Activated CD8-positive, alpha-beta T cell treated with anti-CD3 and anti-CD28 coated beads for 36 hours (primary cell): ENCODE measurements at regions not wholly inside any gene's neighbourhood (a gene's known extent, or its start where the extent isn't known, plus 50 kb on each side); places are given as distances from the start of the nearest gene placed in this dataset.

Experiments used
- ATAC-seq: fragments of 200-7000 bp; cut with Tn5 transposase; one replicate; pipeline ENCODE4 v1.10.0; 2021; ENCODE audit warnings: mild to moderate bottlenecking, moderate library complexity
- CTCF ChIA-PET: fragments of 350-600 bp; sonication (Branson Sonifier 250); formaldehyde crosslinking; loops from one replicate; lab custom pipeline; 2021; ENCODE audit warnings: antibody characterized with exemption; lab: Charles Lee
- POLR2A ChIA-PET: fragments of 350-600 bp; sonication (Branson Sonifier 250); formaldehyde crosslinking; loops from one replicate; lab custom pipeline; 2021; ENCODE audit warnings: antibody characterized with exemption; lab: Charles Lee
- DNase-seq: peaks from one replicate; pipeline ENCODE4 v3.0.0-alpha.2; 2020
- H3K27ac Mint-ChIP-seq: one replicate; pipeline ENCODE4 v1.8.0; 2021; ENCODE audit warnings: mild to moderate bottlenecking, mixed read lengths
- H3K27me3 Mint-ChIP-seq: one replicate; pipeline ENCODE4 v1.8.0; 2021; ENCODE audit warnings: mixed read lengths
- H3K36me3 Mint-ChIP-seq: one replicate; pipeline ENCODE4 v1.8.0; 2021; ENCODE audit warnings: low read depth, mixed read lengths
- H3K4me1 Mint-ChIP-seq: one replicate; pipeline ENCODE4 v1.8.0; 2021; ENCODE audit warnings: low read depth, mixed read lengths
- H3K4me3 Mint-ChIP-seq: one replicate; pipeline ENCODE4 v1.8.0; 2021; ENCODE audit warnings: mild to moderate bottlenecking, moderate library complexity, mixed read lengths
- H3K9me3 Mint-ChIP-seq: one replicate; pipeline ENCODE4 v1.8.0; 2021; ENCODE audit warnings: mixed read lengths
- CTCF ChIP-seq: fragments of 200-600 bp; IDR thresholded peaks from one replicate; pipeline ENCODE4 v1.8.0; 2022; ENCODE audit warnings: antibody characterized with exemption, mild to moderate bottlenecking
- intact Hi-C: fragments of 100-400 bp; cut with micrococcal nuclease; formaldehyde crosslinking; loops from one replicate; pipeline ENCODE4 v1.10.0; 2022

DNA sequence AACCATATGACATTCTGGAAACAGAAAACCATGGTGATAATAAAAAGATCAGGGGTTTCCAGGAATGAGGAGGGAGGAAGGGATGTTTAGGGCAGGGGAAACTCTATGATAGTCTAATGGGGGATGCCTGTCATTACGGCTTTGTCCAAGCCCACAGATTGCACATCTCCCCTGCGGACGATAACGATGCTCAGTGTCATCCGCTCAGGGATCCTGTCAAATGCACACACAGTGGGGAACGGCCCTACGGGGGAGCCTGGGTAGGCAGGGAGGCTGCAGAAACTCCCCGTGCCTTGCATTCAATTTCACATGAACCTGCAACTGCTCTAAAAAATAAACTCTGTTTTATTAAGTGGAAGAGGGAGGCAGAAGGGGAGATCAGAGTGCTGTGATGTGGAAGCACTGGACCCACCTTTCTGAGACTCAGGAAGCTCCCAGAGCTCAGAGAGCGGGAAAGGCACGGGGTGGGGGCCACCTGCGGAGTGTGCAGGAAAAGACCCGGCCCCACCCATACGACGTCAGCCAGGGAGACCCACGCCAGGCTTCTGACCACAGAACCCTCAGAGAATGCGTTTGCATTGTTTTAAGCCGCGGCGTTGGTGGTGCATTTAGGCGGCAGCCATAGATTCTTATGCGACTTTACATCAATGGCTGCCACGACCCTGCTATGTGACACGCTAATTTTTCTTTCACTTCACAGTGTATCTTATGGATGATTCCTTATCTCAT, 543.5 kb downstream of the BRD1 start:
- Mint-ChIP-seq H3K27ac (no peak overlapping the region), H3K4me1 (no peaks in the 10 kb centered on the region), H3K27me3 (peaks cover 12% of the 10 kb centered on the region), H3K36me3 (no peaks in the 10 kb centered on the region), H3K4me3 (no peak overlapping the region), H3K9me3 (peaks cover 3% of the 10 kb centered on the region)
- ChIA-PET CTCF (no interaction called here), POLR2A (no interaction called here)
- DNase-seq = no peak
- no peak for ATAC-seq
- TF ChIP-seq CTCF = no peak
- intact Hi-C loops = no loop called here

DNA sequence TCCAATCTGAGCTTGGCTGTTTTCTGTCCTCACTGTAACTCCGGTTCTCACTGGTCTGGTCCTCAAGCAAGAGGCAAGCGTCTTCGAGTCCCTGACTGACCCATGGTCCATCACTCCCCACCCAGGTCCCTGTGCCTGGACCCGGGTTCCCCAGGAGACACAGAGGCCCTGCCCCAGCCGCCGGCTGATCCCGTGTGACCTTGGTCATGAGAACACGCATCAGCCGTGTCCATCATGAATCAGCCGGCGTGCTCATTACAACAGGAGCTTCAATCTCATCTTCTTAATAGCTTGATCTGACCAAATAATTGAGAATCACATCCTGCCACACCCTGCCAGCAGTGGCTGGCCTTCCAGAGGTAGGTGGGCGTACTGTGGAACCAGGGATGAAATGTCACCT, 545.1 kb downstream of the BRD1 start:
- no peak for DNase-seq
- peaks cover 3% of the 10 kb centered on the region for H3K9me3 Mint-ChIP-seq
- POLR2A ChIA-PET = no interaction called here
- no peak for ATAC-seq
- no peak overlapping the region for H3K4me3 Mint-ChIP-seq
- no peak overlapping the region for H3K27ac Mint-ChIP-seq
- CTCF ChIA-PET = no interaction called here
- intact Hi-C loops = no loop called here
- TF ChIP-seq CTCF = no peak
- no peaks in the 10 kb centered on the region for H3K4me1 Mint-ChIP-seq
- peaks cover 12% of the 10 kb centered on the region for H3K27me3 Mint-ChIP-seq
- no peaks in the 10 kb centered on the region for H3K36me3 Mint-ChIP-seq

DNA sequence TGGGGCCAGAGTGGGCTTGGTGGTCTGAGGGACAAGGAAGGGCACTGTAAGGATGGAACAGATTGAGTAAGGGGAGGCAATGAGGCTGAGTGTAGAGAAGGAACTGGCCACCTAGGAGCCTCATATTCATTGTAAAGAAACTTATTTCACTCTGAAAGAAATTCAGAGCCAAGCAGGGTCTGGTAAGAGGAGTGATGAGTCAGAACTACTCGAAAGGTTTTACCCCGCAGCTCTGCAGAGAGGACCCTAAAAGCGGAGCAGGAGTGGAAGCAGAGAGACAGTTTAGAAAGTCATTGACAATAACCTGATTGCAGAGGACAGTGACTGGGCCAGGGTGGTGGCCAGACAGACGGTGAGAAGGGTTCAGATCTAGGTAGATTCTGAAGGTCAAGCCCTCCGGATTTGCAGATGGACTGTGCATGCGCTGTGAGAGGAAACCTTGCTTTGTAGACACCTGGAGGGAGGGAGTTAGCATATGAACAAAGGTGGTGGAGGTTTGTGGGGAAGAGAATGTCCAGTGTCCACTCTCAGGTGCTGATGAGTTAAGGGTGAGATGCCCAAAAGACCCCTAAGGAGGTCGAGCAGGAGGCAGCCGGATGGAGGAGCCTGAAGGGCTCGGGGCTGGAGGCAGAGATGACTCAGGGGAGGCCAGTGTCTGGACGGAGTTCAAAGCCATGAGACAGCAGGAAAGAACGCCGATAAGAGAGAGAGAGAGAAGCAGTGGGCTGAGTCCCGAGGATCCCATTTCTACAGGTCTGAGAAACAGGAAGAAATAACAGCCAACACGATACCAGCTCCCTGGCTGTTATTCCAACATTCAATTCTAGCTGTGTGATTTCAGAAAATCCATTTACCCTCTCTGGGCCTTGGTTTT, 546.0 kb downstream of the BRD1 start:
- Mint-ChIP-seq H3K4me3 (no peak overlapping the region), H3K27ac (no peak overlapping the region), H3K36me3 (no peaks in the 10 kb centered on the region), H3K9me3 (peaks cover 3% of the 10 kb centered on the region), H3K27me3 (peaks cover 12% of the 10 kb centered on the region), H3K4me1 (no peaks in the 10 kb centered on the region)
- ATAC-seq (no peak), DNase-seq (no peak)
- POLR2A ChIA-PET = no interaction called here
- intact Hi-C loops = no loop called here
- no peak for TF ChIP-seq CTCF
- CTCF ChIA-PET = no interaction called here

GRCh38 chr22:49278340-49278739, 549.3 kb downstream of the BRD1 start:
- Mint-ChIP-seq H3K9me3 (peaks cover 3% of the 10 kb centered on the region), H3K36me3 (no peaks in the 10 kb centered on the region), H3K27me3 (peaks cover 8% of the 10 kb centered on the region), H3K27ac (no peak overlapping the region), H3K4me1 (no peaks in the 10 kb centered on the region), H3K4me3 (no peak overlapping the region)
- no peak for DNase-seq
- CTCF ChIA-PET = no interaction called here
- POLR2A ChIA-PET = no interaction called here
- ATAC-seq = no peak
- TF ChIP-seq CTCF = no peak
- intact Hi-C loops = no loop called here

DNA sequence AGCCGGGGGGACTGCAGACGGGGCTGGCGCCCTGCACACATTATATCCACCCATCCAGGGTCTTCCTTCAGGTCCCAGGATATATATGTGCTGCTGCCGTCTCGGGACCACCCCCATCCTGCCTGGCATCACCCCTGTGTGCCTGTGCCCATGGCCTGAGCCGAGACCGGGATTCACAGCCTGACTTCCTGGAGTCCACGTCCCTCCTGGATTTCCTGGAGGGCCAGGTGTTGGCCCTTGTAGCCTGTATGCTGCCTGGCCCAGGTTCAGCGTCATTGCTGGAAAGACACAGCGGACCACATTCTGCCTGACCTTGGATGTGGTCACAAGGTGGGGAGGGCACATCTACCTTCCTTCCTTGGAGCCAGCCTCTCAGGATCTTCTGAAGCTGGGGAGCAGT, 551.1 kb downstream of the BRD1 start:
- ATAC-seq = no peak
- no peak for DNase-seq
- H3K36me3 Mint-ChIP-seq = no peaks in the 10 kb centered on the region
- H3K4me1 Mint-ChIP-seq = no peaks in the 10 kb centered on the region
- H3K27me3 Mint-ChIP-seq = peaks cover 2% of the 10 kb centered on the region
- intact Hi-C loops = no loop called here
- H3K9me3 Mint-ChIP-seq = peaks cover 3% of the 10 kb centered on the region
- TF ChIP-seq CTCF = no peak
- H3K27ac Mint-ChIP-seq = no peak overlapping the region
- ChIA-PET CTCF (no interaction called here), POLR2A (no interaction called here)
- no peak overlapping the region for H3K4me3 Mint-ChIP-seq
